Adrenal gland (tissue), 9 donors: ENCODE measurements at regions not wholly inside any gene's neighbourhood (a gene's known extent, or its start where the extent isn't known, plus 50 kb on each side); places are given as distances from the start of the nearest gene placed in this dataset.

Experiments used
- DNase-seq, 7 donors: peaks; one replicate each; pipeline ENCODE4 v3.0.0-alpha.2; 2019 to 2020
- H3K27ac ChIP-seq, 5 donors: fragments of 200-600 bp; sonication (generic) in 4 of 5; 1 replicate in 3 of 5; 2 replicates in 2 of 5; pipeline versions ENCODE4 v1.5.1 to v1.8.0; 2016 to 2020; ENCODE audit warnings: mild to moderate bottlenecking in 1 of 5
- H3K27me3 ChIP-seq: fragments of 200-600 bp; 2 replicates; pipeline ENCODE4 v1.8.0; 2021
- H3K36me3 ChIP-seq, 2 donors: fragments of 200-600 bp; replicated peaks in 1 of 2; 1 replicate in 1 of 2; 2 replicates in 1 of 2; pipeline versions ENCODE4 v1.5.1 to v1.8.0; 2018 to 2022
- H3K4me1 ChIP-seq, 2 donors: fragments of 200-600 bp; replicated peaks in 1 of 2; 1 replicate in 1 of 2; 2 replicates in 1 of 2; pipeline versions ENCODE4 v1.5.1 to v1.8.0; 2018 to 2021
- H3K4me3 ChIP-seq, 4 donors: fragments of 200-600 bp; sonication (generic) in 3 of 4; one replicate each; pipeline ENCODE4 v1.5.1; 2016 to 2018
- H3K9me3 ChIP-seq, 3 donors: fragments of 200-600 bp; sonication (generic) in 1 of 3; replicated peaks in 1 of 3; 1 replicate in 2 of 3; 2 replicates in 1 of 3; pipeline versions ENCODE4 v1.5.1 to v1.8.0; 2016 to 2021
- POLR2A ChIP-seq, 2 donors: fragments of 450-650 bp; IDR thresholded peaks; one replicate each; pipeline ENCODE4 v1.6.1; 2017; ENCODE audit warnings: antibody characterized with exemption in 2 of 2, mild to moderate bottlenecking in 2 of 2, moderate library complexity in 1 of 2
- WGBS, 4 donors: extraction: QIAGEN DNeasy Blood & Tissue Kit in 2 of 4; methylation state at CpG; one replicate each; pipeline versions ENCODE4 v1.1.5 to v1.1.7; 2013 to 2017; 5-methylcytosine and 5-hydroxymethylcytosine counted together
- intact Hi-C, 2 donors: fragments of 100-400 bp; cut with DNase I; formaldehyde crosslinking; loops; one replicate each; pipeline versions ENCODE4 v1.14.1 to v1.15.0; 2022 to 2023
- TF ChIP-seq, protein P1 (sequence below), 6 experiments: fragments of 450-650 bp in 4 of 6; fragments of 200-600 bp in 2 of 6; sonication (generic) in 1 of 6; IDR thresholded peaks; 1 replicate in 5 of 6; 2 replicates in 1 of 6; pipeline versions ENCODE4 v1.5.1 to v1.8.0; 2016 to 2021; ENCODE audit warnings: antibody characterized with exemption in 6 of 6, mild to moderate bottlenecking in 2 of 6, moderate library complexity in 1 of 6
- donor health status: healthy with polysubstance abuse.
- donor health status: Bipolar disorder and iron deficiency.
- donor health status: DM: yes; HTN: yes; CAD: no.
- donor health status: DM: no; HTN: no; CAD: no.
- donor health status: DM: no; HTN: no; CAD: no.

DNA sequence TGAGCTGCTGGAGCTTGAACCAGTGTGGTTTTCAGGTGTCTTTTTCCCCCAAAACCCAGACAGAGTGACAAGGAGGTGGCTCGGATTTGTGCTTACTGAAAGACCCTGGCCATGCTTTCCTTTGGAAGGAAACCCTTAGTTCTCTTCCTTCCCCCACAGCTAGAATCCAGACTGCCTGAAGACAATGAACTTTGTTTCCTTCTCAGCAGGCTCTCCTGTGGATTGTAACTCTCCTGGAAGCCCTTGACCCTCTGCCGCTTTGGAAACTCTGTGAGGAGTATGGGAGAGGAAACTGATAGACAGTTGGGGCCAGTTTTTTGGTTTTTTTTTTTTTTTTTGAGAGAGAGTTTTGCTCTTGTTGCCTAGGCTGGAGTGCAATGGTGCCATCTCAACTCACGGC is 62.1 kb upstream of the SESN3 start:
- Histone ChIP-seq H3K27ac (no peak overlapping the region), H3K4me1 (peaks cover 8 to 30% of the 10 kb centered on the region in 2 donors), H3K27me3 (no peaks in the 10 kb centered on the region), H3K36me3 (no peaks in the 10 kb centered on the region), H3K9me3 (no peaks in the 10 kb centered on the region), H3K4me3 (no peak overlapping the region)
- TF ChIP-seq POLR2A (IDR thresholded peaks at IDR 0.05): no peak
- TF ChIP-seq, protein P1, sequence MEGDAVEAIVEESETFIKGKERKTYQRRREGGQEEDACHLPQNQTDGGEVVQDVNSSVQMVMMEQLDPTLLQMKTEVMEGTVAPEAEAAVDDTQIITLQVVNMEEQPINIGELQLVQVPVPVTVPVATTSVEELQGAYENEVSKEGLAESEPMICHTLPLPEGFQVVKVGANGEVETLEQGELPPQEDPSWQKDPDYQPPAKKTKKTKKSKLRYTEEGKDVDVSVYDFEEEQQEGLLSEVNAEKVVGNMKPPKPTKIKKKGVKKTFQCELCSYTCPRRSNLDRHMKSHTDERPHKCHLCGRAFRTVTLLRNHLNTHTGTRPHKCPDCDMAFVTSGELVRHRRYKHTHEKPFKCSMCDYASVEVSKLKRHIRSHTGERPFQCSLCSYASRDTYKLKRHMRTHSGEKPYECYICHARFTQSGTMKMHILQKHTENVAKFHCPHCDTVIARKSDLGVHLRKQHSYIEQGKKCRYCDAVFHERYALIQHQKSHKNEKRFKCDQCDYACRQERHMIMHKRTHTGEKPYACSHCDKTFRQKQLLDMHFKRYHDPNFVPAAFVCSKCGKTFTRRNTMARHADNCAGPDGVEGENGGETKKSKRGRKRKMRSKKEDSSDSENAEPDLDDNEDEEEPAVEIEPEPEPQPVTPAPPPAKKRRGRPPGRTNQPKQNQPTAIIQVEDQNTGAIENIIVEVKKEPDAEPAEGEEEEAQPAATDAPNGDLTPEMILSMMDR (IDR thresholded peaks at IDR 0.05): no peak
- WGBS, 4 donors: 91 to 93% (median 91%) methylated on average over 3 of the region's 3 CpGs
- DNase-seq: no peak
- intact Hi-C loops: no loop called here

DNA sequence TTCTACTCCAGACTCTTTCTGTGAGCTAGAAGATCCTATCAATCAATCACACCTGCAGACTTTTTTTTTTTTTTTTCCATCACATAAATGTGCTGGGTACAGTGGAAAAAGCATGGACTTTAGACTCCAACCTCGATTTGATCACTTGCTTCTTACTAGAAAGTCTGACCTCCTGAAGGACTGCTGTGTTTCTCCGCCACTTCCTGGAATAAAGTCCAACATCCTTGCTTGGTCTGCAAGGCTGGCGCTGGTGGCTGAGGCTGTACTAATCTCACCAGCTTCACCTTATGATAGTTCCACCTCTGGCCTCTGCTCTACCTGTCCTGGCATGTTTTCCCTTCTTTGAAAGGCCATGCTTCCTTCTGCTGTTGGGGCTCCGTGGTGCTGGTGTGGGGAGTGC is 60.9 kb upstream of the SESN3 start:
- DNase-seq: no peak
- TF ChIP-seq, protein P1 (IDR thresholded peaks at IDR 0.05): no peak
- TF ChIP-seq POLR2A (IDR thresholded peaks at IDR 0.05): no peak
- Histone ChIP-seq H3K4me3 (no peak overlapping the region), H3K4me1 (peaks cover 8 to 24% of the 10 kb centered on the region in 2 donors), H3K27ac (no peak overlapping the region), H3K9me3 (no peaks in the 10 kb centered on the region), H3K27me3 (no peaks in the 10 kb centered on the region), H3K36me3 (no peaks in the 10 kb centered on the region)
- WGBS, 4 donors: 80 to 90% (median 82%) methylated on average over 4 of the region's 4 CpGs
- intact Hi-C loops: no loop called here

- Histone ChIP-seq H3K27ac (no peak overlapping the region), H3K27me3 (no peaks in the 10 kb centered on the region), H3K4me1 (no peaks in the 10 kb centered on the region), H3K9me3 (no peaks in the 10 kb centered on the region), H3K4me3 (no peak overlapping the region), H3K36me3 (no peaks in the 10 kb centered on the region)
- TF ChIP-seq, protein P1 (IDR thresholded peaks at IDR 0.05): no peak
- no peak for TF ChIP-seq POLR2A (IDR thresholded peaks at IDR 0.05)
- 79 to 100% (median 97%) methylated on average over 2 of the region's 2 CpGs for WGBS, 4 donors
- DNase-seq: no peak
- intact Hi-C loops: no loop called here
Observed at GRCh38 chr11:95289378-95290101, 58.5 kb upstream of the SESN3 start.

DNA sequence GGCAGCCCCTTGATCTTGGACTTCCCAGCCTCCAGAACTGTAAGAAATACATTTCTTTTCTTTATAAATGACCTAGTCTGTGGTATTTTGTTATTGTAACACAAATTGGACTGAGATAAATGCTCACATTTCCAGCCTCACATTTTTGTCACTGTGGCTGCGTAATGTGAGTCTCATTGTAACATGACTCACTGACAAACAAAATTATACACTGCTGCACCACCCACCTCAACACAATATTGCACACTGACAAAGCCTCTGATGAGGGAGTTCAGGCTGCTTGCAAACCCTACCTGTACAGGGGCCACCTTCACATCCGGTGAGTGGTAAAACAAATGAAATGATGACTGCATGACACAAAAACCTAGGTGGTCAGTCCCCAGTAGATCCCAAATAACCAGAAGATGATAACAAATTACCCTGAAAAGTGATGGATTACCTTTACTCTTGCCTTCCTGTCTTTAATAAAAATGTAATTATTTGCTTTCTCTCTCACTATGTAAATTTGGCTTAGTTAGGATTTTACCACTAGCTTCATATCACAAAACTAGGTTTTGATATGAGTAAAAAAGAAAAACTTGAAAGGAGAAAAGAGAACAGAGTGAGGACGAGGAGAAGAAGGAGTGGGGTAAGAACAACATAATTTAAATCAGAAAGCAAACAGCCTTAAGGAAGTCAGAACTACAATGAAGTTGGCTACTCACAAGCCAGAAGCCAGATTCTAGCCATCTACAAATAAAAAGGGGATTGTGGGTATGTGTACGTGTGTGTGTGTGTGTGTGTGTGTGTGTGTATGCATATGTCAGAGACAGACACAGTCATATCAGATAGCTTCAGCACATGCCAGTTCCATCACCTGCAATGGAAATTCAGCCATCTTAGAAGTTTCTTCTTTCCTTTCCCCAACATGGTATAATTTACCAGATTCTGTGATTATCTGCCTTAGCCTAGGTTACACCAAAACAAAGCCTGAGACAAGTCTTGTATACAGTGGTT is 53.4 kb upstream of the SESN3 start:
- intact Hi-C loops: no loop called here
- WGBS, 4 donors: 79 to 94% (median 85%) methylated on average over 4 of the region's 4 CpGs
- H3K36me3 ChIP-seq: no peaks in the 10 kb centered on the region
- TF ChIP-seq POLR2A (IDR thresholded peaks at IDR 0.05): no peak
- TF ChIP-seq, protein P1 (IDR thresholded peaks at IDR 0.05): no peak
- no peak overlapping the region for H3K4me3 ChIP-seq
- no peaks in the 10 kb centered on the region for H3K27me3 ChIP-seq
- no peak for DNase-seq
- H3K4me1 ChIP-seq: peaks cover 7 to 12% of the 10 kb centered on the region in 2 donors
- H3K27ac ChIP-seq: no peak overlapping the region
- H3K9me3 ChIP-seq: no peaks in the 10 kb centered on the region
